BE2C (cell line): ENCODE measurements at regions not wholly inside any gene's neighbourhood (a gene's known extent, or its start where the extent isn't known, plus 50 kb on each side); places are given as distances from the start of the nearest gene placed in this dataset.

Source experiments
- DNase-seq: peaks from one replicate; pipeline ENCODE4 v3.0.0-alpha.2; 2020
- H3K27me3 ChIP-seq: fragments of 250-450 bp; sonication (Bioruptor Pico); 2 replicates; pipeline ENCODE4 v1.5.1; 2020; ENCODE audit warnings: mild to moderate bottlenecking
- H3K36me3 ChIP-seq: fragments of 250-450 bp; sonication (Bioruptor Pico); 2 replicates; pipeline ENCODE4 v1.5.1; 2020; ENCODE audit warnings: mild to moderate bottlenecking
- H3K4me1 ChIP-seq: fragments of 250-450 bp; sonication (Bioruptor Pico); 2 replicates; pipeline ENCODE4 v1.5.1; 2020
- H3K4me3 ChIP-seq: 2 replicates; pipeline ENCODE4 v1.5.1; 2011; ENCODE audit warnings: low read depth, low read length
- H3K9me3 ChIP-seq: fragments of 250-450 bp; sonication (Bioruptor Pico); 2 replicates; pipeline ENCODE4 v1.5.1; 2020
- CTCF ChIP-seq: IDR thresholded peaks from 2 replicates; pipeline ENCODE4 v1.5.1; 2012; ENCODE audit warnings: mild to moderate bottlenecking, low read depth, low read length

- no peak for TF ChIP-seq CTCF
- Histone ChIP-seq H3K36me3 (no peaks in the 10 kb centered on the region), H3K27me3 (no peaks in the 10 kb centered on the region), H3K9me3 (no peaks in the 10 kb centered on the region), H3K4me3 (no peak overlapping the region), H3K4me1 (no peaks in the 10 kb centered on the region; the same call in 1 of the 2 replicates)
- DNase-seq, result no peak
These were observed 216.6 kb downstream of the TLE1 start for GRCh38 chr9:81472701-81473100.

- DNase-seq, result peak; percentile 17
- H3K27me3 ChIP-seq, result no peaks in the 10 kb centered on the region
- no peak for TF ChIP-seq CTCF
- H3K9me3 ChIP-seq, result no peaks in the 10 kb centered on the region
- H3K4me1 ChIP-seq, result peaks cover 2% of the 10 kb centered on the region
- H3K36me3 ChIP-seq, result no peaks in the 10 kb centered on the region
- H3K4me3 ChIP-seq, result no peak overlapping the region
These were observed 218.5 kb downstream of the TLE1 start for GRCh38 chr9:81470864-81471263.

GRCh38 chr9:81468084-81468595 is 221.2 kb downstream of the TLE1 start:
- no peaks in the 10 kb centered on the region for H3K36me3 ChIP-seq
- H3K4me3 ChIP-seq, result no peak overlapping the region
- TF ChIP-seq CTCF, result no peak
- no peaks in the 10 kb centered on the region for H3K27me3 ChIP-seq
- DNase-seq, result no peak
- H3K4me1 ChIP-seq, result peaks cover 2% of the 10 kb centered on the region
- no peaks in the 10 kb centered on the region for H3K9me3 ChIP-seq

GRCh38 chr9:81466981-81467380 is 222.4 kb downstream of the TLE1 start:
- no peaks in the 10 kb centered on the region for H3K9me3 ChIP-seq
- H3K36me3 ChIP-seq, result no peaks in the 10 kb centered on the region
- no peak for TF ChIP-seq CTCF
- peaks cover 2% of the 10 kb centered on the region for H3K4me1 ChIP-seq
- no peak overlapping the region for H3K4me3 ChIP-seq
- H3K27me3 ChIP-seq, result no peaks in the 10 kb centered on the region
- DNase-seq, result no peak

- DNase-seq, result no peak
- Histone ChIP-seq H3K36me3 (no peaks in the 10 kb centered on the region), H3K4me3 (no peak overlapping the region), H3K4me1 (peaks cover 6% of the 10 kb centered on the region), H3K9me3 (no peaks in the 10 kb centered on the region), H3K27me3 (no peaks in the 10 kb centered on the region)
- TF ChIP-seq CTCF, result no peak
These were observed 223.8 kb downstream of the TLE1 start for GRCh38 chr9:81465468-81466011.

- DNase-seq, result no peak
- no peak for TF ChIP-seq CTCF
- Histone ChIP-seq H3K4me1 (peaks cover 6% of the 10 kb centered on the region), H3K4me3 (no peak overlapping the region), H3K36me3 (no peaks in the 10 kb centered on the region), H3K27me3 (no peaks in the 10 kb centered on the region), H3K9me3 (no peaks in the 10 kb centered on the region)
These were observed 226.5 kb downstream of the TLE1 start for GRCh38 chr9:81462801-81463200.
